Hematopoietic multipotent progenitor cell treated with erythropoietin and hydrocortisone succinate and interleukin-3 and kit ligand, for 4 days (in vitro differentiated cells): ENCODE measurements at regions not wholly inside any gene's neighbourhood (a gene's known extent, or its start where the extent isn't known, plus 50 kb on each side); places are given as distances from the start of the nearest gene placed in this dataset.
"Not testable (repeated sequence)": the region's sequence is repeated elsewhere in the genome, so short reads cannot be mapped to it uniquely, and the experiment has no call there.

Experiments
- DNase-seq: peaks from one replicate; pipeline ENCODE4 v3.0.0-alpha.2; 2015

DNA sequence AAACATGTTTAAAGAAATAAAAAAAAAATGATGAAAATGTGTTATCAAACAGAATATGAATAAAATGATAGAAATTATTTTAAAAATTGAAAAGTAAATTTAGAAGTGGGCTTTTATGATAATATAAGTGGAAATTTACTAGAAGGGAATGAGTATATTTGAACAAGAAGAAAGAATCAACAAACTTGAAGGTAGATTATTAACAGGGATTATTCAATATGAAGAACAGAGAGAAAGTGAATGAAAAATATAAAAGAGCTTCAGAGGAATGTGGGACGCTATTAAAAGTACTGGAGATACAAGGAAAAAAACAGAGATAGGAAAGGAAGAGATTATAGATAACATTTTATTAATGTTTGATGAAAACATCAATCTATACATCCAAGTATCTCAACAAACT is 1014.4 kb upstream of the CITED2 start:
- DNase-seq = no peak

DNA sequence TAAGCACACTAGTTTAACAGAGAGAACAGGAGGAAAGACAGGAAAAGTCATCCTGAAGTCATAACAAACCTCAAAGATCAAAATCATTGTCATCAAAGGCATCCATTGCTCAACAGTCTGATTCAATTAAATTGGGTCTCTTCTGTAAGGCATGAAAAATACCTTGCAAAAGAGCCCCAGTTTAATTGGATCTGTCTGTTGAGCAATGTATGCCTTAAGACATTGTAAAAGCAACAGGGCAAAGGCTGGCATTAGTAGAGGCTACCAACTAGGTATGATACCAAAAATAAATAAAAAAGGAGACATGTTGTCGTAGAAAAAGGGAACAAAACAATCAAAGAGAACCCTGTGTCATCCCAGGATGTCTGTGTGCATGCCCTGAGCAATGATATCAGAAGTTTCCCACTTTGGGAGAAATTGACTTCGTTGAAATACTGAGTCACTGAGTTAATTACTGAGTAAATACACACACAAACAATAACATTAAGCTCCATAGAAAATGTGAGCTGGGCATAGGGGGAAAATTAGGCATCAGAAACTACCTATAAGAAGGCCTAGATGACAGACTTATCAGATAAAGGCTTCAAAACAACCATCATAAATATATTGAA is 1013.8 kb upstream of the CITED2 start:
- no peak for DNase-seq

DNA sequence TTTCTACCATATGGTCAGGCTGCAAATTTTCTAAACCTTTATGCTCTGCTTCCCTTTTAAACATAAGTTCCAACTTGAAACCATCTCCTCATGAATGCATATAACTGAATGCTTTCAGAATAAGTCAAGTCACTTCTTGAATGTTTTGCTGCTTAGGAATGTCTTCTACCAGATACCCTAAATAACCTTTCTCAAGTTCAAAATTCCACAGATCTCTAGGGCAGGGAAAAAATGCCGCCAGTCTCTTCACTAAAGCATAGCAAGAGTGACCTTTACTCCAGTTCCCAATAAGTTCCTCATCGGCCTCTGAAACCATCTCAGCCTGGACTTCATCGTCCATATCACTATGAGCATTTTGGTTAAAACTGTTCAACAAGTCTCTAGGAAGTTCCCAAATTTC is 1011.2 kb upstream of the CITED2 start:
- DNase-seq = no peak

DNA sequence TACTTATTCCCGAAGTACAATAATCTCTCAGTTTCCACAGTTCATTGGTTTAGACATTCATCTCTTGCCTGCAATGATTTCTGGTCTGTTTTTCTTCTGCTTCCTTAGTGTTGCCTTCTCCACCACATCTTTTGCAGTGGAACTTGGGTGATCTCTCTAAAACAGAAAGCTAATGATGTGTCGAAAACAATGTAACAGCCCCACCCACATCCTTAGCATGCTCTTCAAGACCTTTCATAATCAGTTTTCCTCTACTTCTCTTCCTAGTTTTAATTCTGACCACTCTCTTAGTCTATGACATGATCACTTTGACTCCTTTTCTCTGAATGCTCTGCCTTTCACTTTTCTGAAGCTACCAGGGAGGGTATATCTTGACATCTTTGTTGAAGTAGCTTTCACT is 1007.9 kb upstream of the CITED2 start:
- DNase-seq = peak; percentile 3

DNA sequence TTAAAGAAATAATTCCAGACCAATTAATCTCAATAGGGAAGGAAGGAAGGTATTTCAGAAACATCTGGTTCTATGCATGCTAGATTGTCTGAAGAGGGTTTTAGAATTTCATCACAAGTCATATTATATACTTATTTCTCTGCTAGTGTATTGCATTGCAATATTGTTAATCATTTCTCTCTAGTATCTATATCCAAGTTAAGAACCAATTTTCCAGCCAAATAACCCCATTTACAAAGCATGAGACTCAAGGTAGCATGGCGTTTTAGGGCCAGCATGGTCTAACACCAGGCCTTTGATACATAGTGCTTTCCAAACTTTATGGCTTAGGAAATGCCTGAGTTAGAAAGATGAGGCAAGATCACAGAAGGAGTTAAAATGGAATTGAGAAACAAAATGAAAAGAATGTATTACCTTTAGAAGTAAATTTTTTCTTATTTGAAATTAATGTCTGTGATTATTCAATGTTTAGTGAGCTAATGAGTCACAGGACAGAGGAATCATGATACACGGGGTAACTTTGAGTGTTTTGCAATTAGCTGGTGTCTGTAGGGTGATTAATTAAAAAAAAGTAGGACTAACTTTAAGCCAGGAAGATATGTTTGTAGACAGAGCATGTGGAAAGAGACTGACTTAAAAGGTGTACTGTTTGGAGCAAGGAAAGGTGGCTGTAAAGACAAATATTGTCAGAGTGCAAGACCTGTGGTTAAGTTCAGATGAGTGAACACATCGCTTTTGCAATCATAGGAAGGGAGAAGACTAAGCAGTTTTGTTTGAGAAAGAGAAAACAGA is 1006.2 kb upstream of the CITED2 start:
- DNase-seq = no peak

DNA sequence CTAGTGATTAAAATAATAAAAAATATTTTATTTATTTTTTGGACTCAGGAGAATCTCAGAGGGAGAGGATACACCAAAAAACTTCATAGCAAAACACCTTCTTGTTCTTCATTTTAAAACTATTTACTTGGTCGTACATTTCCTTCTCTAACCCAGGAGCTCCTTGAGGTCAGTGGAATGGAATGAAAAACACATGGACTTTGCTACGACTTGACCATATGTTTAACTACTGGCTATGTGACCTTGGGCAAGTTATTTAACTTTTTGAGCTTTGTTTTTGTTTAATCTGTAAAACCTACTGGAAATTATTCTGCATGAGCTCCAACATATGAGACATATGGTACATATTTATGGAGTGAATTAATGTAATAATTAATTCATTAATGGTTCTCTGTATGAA is 1005.5 kb upstream of the CITED2 start:
- no peak for DNase-seq

DNA sequence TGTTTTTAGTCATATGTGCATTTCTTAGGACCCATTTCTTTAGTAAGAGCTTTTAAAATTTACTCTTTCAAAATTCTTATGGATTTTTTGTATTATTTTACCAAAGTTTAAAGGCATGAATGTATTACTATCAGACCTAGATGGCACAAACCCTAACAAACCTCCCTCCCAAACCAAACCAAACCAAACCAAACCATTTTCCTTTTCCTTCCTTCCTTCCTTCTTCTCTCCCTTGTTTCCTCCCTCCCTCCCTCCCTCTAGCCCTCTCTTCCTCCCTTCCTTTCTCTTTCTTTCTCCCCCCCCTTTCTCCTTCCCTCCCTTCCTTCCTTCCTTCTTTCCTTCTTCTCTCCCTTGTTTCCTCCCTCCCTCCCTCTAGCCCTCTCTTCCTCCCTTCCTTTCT is 1001.8 kb upstream of the CITED2 start:
- no peak for DNase-seq

DNA sequence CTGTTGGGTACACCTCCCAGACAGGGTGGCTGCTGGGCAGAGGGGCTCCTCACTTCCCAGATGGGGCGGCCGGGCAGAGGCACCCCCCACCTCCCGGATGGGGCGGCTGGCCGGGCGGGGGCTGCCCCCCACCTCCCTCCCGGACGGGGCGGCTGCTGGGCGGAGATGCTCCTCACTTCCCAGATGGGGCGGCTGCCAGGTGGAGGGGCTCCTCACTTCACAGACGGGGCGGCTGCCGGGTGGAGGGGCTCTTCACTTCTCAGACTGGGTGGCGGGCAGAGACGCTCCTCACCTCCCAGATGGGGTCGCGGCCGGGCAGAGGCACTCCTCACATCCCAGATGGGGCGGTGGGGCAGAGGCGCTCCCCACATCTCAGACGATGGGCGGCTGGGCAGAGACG is 999.3 kb upstream of the CITED2 start:
- not testable (repeated sequence) for DNase-seq

DNA sequence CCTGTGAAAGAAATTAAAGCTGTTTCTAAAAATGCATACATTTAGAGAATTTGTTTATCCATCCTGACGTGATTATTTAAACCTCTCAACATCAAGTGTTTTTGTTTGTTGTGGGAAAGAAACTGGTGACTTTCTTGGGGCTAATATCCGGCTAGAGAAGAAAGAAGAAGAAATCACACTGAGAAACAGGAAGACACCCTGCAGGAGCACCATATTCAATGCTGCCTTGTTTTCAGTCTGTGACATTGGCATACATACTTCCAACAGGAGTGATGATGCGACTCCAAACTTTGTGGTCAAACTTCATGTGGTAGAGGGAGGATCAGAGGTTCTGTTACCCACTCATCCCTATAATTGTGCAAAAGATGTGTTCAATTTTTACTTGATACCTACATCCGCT is 997.6 kb upstream of the CITED2 start:
- DNase-seq = no peak

DNA sequence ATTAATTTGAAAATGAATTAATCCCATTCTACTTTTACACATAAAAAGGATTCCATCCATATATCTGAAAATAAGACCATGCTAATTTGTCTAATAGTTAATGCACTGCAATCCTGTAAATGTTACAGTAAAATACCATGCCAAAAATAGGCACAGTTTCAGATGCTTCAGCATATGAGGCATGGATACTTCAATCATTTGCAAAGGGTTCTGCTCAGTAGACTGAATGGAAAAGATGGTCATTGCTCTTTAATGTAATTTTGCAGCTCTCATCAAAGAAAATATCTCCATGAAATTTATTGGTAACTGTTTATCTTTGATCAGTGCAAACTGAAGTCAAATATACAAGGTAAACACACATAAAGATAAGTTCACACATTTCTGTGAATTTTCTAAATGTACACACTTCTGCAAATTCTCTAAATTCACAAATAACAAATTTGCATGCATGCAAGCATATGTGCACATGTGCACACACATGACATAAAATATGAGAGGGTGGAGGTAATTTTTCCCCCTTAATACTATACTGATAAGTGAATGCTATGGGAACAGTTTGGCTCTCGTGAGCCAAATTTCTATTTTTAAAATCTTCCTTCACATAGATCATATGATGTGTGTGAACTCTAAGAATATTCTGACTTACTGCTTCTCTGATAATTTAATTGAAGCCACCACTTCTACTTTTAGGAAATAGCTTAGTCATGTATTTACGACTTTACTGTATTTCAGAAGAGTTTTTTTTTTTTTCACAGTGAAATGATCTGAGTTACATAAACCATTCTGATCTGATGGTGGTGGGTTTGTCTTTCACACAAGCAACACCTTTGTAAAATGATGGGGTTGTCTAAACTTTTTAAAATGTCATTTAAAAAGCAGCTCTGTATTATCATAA is 996.8 kb upstream of the CITED2 start:
- peak; percentile 35 for DNase-seq

DNA sequence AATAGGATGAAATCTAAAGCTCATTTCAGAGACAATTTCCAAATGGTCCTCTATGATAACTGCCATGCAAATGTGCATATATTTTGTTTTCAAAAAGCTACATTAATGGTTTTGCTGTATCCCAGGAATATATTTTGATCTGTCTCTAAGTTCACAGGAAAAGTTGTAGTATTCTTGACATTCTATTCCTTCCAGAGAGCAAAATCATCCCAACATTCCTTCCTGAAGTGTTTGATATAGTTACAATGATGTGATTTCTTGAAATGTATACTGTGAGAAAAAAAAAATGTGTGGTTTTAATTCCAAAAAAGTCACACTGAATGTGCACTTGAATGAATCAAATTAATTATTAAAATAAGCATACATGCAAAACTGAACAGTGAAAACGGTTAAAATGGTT is 996.0 kb upstream of the CITED2 start:
- DNase-seq = no peak

DNA sequence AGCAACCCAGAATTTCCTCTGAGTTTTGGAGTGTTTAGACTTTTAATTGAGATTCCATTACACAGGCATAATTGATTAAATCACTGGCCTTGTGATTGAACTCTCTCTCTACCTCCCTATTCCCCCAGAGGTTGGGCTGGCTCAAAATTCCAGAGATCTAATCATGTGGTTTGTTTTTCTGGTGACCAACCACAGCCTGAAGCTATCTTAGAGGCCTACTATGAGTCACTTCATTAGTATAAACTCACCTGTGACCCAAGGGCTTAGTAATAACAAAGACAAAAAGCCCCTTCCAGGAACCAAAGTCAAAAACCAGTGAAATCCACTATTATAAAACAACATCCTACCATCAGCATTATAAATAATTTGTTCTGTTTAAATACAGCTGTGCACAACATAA is 992.5 kb upstream of the CITED2 start:
- DNase-seq = no peak

DNA sequence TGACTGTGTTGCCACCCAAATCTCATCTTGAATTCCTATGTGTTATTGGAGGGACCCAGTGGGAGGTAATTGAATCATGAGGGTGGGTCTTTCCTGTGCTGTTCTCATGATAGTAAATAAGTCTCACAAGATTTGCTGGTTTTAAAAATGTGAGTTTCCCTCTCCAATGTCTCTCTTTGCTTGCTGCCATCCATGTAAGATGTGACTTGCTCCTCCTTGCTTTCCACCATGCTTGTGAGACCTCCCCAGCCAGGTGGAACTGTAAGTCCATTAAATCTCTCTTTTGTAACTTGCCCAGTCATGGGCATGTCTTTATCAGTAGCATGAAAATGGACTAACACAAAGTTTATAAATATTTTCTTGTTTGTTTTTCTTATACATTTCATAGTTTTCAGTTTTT is 990.5 kb upstream of the CITED2 start:
- DNase-seq = no peak

DNA sequence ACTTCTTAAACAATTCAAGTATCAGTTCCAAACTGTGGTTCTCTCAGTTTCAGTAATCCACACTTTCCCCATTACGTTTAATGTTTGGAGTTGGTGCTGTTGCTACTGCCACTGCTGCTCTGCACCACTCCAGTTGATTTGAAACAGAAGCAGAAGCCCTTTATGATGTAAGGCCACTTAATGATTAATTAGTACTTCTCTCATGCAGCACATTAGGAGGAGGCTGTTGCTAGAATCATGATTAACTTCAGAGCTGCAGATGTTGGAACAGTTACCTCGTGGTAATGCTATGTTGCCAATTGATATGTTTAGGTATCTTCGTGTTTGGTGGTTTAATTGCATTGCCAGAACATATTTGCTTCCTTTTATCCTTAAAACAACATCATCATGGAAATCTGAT is 986.2 kb upstream of the CITED2 start:
- no peak for DNase-seq

DNA sequence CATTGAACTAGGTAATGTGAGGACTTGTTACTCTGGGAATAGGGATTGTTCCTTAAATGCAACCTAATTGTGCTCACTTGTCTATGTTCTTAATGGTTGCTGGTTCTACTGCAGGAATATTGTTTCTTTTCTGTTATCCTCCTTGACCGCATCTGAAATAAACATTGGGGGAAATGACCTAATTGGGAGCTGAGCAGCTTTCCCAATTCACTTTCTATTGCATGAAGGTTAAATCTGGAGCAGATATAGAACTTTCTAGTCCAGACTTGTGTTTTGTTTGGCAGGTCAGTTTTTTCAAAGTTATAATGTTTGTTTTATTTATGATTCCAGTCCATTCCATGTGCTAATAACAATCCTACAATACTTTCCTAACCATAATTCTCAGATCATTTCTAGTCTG is 981.0 kb upstream of the CITED2 start:
- DNase-seq = no peak

DNA sequence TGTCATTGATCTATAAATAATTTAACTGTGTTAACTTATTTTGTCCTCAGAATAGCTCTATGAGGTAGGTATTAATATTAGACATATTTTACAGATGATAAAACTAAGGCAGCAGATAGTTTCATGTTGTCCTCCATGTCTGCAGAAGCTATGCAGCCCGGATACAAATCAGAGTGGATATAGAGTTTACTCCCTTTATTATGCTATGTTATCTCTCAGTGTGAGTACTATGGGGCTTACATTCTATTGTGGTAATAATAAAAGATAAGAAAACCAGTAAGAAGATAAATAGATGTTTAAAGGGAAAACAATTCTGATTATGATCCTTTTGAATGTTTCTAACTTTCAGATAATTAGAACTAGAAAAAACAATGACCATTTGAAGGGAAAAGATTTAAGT is 979.8 kb upstream of the CITED2 start:
- no peak for DNase-seq

DNA sequence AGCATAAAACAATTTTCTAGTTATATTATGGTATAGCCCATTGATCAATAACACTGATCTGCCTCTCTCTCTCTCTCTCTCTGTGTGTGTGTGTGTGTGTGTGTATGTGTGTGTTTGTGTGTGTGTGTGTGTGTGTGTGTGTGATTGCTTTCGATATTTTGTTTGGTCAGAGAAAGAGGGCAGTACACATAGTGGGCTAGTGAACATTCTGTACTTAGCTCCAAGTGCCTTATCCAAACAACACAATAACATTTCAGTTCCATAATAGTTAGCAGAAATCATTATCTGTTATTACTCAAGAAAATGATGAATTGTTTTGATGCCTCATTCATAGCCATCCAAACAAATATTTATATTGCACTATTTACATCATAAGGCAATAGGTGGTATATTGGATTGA is 979.1 kb upstream of the CITED2 start:
- DNase-seq = no peak

DNA sequence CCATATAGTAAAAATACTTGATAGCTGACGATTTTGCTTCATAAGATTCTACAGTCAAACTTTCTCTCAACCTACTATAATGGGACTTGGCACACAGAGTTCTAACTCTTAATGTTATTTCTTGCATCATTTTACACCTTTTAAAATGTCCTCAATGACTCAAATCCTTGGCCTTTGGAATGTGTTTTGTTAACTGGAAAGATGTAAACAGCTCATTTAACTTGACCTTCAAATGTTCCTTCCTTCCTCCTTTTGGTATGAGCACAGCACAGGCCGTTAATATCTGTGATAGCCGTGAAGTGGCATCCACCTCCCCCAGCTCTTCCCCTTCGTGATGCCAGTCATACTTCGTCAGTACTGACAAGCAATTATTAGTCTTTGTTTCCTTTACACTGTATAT is 972.0 kb upstream of the CITED2 start:
- no peak for DNase-seq

DNA sequence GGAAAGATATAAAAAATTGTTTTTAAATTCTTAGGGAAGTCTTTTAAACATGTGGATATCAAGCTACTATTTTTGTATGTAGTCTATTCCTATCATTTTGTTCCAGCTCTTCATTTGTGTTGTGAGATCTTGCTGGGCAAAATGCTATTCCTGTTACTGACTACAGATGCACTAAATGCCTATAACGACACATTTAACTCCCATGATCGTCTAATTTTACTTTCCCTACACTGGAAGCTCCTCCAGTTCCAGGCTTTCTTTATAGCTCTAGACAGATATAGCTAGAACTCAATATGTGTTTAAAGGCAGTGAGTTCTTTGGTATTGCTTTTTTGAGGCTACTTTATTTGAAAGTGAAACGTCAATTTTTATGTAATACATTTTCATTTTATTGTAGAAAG is 971.5 kb upstream of the CITED2 start:
- no peak for DNase-seq

DNA sequence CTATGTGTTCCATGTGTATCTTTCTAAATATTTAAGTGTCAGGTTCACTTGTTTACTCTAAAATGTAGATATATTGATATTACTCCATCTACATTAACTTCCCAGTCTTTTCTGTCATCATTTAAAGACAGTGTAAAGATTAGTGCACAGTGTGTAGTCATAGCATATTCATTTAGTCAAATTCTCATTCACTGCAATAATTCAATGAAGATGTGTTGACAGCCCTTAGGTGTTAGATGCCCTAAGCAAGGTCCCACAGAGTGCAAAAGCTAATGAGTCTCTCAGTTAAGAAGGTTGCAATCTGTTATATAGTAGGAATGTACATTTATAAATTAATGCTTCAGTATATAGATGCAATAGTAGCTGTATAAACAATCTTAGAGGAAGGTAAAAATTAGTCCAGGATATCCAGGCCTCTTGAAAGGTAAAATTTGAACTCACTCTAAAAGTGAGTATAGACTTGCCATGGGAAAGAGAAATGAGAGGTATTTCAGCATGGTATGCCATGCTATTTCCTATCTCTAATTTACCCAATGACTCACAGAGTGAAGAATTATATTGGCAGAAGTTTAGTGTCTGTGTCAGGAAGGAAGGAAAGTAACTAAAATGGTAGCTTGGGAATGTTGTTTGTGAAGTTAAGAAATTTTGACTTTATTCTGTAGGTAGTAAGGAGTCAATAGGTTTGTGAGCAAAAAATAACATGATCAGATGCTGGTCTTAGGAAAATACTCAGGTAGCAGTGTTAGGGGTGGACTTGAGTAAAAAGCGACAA is 969.9 kb upstream of the CITED2 start:
- no peak for DNase-seq

DNA sequence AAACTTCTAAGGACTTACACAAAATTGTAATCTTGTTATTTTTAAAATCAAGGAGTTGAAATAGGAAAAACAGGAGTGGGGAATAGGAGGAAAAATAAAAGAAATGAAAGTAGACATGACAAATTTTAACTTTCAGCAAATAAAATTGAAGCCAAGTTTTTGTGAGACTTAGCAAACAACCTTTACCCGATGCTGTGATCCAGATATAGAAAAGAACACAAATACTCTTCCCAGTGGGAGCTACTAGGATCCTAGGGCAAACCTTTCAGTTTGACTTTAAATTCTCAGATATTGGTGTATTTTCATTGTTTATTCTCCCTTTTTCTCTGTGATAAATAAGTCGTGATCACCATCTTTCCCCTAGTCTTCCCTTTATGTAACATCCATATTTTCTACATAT is 968.7 kb upstream of the CITED2 start:
- DNase-seq = no peak

DNA sequence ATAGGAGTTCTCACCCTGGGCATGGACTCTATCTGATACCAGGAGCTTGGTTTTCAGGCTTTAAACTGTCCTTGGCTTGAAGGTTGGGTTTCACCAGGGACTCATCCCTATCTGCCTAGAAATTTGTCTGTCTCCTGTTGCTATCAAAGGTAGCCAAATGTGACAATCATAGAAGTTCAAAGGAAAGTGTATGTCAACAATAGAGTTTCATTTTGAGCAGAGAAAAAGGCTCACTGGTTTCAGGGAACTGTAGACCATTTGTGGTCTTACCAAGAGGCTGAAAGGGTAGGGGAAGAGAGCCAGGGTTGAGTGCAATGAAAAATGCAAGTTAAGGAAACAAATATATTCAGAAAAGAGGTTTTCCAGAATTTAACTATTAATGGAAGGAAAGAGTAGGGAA is 966.8 kb upstream of the CITED2 start:
- no peak for DNase-seq

DNA sequence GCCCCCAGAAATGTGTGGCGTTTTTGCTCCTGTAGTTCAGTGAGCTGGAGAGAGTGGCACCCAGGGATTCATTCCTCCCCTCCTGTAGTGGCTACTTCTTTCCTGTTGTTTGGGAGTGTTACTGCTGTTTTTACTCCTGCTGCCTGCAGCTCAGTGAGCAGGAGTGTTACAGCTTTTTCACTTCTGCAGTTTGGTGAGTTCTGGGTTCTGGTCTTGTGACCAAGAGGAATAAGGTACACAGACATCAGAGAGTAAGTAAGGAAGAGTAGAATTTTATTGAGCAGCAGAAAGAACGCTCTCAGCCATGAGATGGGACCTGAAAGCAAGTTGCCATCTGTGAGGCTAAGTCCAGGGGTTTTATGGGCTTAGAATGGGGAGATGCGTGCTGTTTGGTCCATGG is 966.3 kb upstream of the CITED2 start:
- no peak for DNase-seq
